Sigmoid colon (tissue), 4 donors: ENCODE measurements at regions not wholly inside any gene's neighbourhood (a gene's known extent, or its start where the extent isn't known, plus 50 kb on each side); places are given as distances from the start of the nearest gene placed in this dataset.

ENCODE experiments used
- POLR2A ChIP-seq, 2 donors: fragments of 450-650 bp; IDR thresholded peaks; one replicate each; pipeline ENCODE4 v1.6.1; 2016; ENCODE audit warnings: antibody characterized with exemption in 2 of 2, mild to moderate bottlenecking in 2 of 2, moderate library complexity in 2 of 2
- POLR2AphosphoS5 ChIP-seq, 4 donors: sonication (generic); formaldehyde crosslinking; IDR thresholded peaks; one replicate each; pipeline ENCODE4 v1.6.1; 2017; ENCODE audit warnings: antibody characterized with exemption in 4 of 4
- TF ChIP-seq, protein P1 (sequence below), 4 experiments: fragments of 450-650 bp in 3 of 4; fragments of 200-600 bp in 1 of 4; IDR thresholded peaks; one replicate each; pipeline ENCODE4 v1.5.1; 2016 to 2019; ENCODE audit warnings: antibody characterized with exemption in 4 of 4, mild to moderate bottlenecking in 3 of 4, moderate library complexity in 2 of 4

DNA sequence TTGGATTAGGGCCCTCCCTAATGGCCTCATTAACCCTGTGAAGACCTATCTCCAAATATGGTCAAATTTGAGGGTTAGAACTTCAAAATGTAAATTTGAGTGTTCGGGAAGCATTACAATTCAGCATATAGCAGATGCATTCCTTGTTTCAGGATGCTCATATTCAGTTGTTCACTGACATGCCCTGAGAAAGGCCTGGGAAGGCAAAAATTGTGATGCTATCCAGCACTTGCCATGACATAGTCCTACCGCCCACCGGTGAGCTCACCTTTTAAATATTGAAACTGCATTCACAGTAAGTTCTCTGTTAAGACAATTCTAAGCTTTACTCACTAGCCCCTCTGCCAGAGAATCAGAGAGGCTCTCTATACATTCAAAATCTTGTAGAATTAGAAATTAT, 300.3 kb upstream of the CCDC54 start:
- no peak for TF ChIP-seq POLR2AphosphoS5 (IDR thresholded peaks at IDR 0.05)
- TF ChIP-seq POLR2A (IDR thresholded peaks at IDR 0.05): no peak
- TF ChIP-seq, protein P1, sequence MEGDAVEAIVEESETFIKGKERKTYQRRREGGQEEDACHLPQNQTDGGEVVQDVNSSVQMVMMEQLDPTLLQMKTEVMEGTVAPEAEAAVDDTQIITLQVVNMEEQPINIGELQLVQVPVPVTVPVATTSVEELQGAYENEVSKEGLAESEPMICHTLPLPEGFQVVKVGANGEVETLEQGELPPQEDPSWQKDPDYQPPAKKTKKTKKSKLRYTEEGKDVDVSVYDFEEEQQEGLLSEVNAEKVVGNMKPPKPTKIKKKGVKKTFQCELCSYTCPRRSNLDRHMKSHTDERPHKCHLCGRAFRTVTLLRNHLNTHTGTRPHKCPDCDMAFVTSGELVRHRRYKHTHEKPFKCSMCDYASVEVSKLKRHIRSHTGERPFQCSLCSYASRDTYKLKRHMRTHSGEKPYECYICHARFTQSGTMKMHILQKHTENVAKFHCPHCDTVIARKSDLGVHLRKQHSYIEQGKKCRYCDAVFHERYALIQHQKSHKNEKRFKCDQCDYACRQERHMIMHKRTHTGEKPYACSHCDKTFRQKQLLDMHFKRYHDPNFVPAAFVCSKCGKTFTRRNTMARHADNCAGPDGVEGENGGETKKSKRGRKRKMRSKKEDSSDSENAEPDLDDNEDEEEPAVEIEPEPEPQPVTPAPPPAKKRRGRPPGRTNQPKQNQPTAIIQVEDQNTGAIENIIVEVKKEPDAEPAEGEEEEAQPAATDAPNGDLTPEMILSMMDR (IDR thresholded peaks at IDR 0.05): no peak
